Adrenal gland (tissue), 9 donors: ENCODE measurements at regions not wholly inside any gene's neighbourhood (a gene's known extent, or its start where the extent isn't known, plus 50 kb on each side); places are given as distances from the start of the nearest gene placed in this dataset.

Experiments used
- DNase-seq, 7 donors: peaks; one replicate each; pipeline ENCODE4 v3.0.0-alpha.2; 2019 to 2020
- H3K27ac ChIP-seq, 5 donors: fragments of 200-600 bp; sonication (generic) in 4 of 5; 1 replicate in 3 of 5; 2 replicates in 2 of 5; pipeline versions ENCODE4 v1.5.1 to v1.8.0; 2016 to 2020; ENCODE audit warnings: mild to moderate bottlenecking in 1 of 5
- H3K27me3 ChIP-seq: fragments of 200-600 bp; 2 replicates; pipeline ENCODE4 v1.8.0; 2021
- H3K36me3 ChIP-seq, 2 donors: fragments of 200-600 bp; replicated peaks in 1 of 2; 1 replicate in 1 of 2; 2 replicates in 1 of 2; pipeline versions ENCODE4 v1.5.1 to v1.8.0; 2018 to 2022
- H3K4me1 ChIP-seq, 2 donors: fragments of 200-600 bp; replicated peaks in 1 of 2; 1 replicate in 1 of 2; 2 replicates in 1 of 2; pipeline versions ENCODE4 v1.5.1 to v1.8.0; 2018 to 2021
- H3K4me3 ChIP-seq, 4 donors: fragments of 200-600 bp; sonication (generic) in 3 of 4; one replicate each; pipeline ENCODE4 v1.5.1; 2016 to 2018
- H3K9me3 ChIP-seq, 3 donors: fragments of 200-600 bp; sonication (generic) in 1 of 3; replicated peaks in 1 of 3; 1 replicate in 2 of 3; 2 replicates in 1 of 3; pipeline versions ENCODE4 v1.5.1 to v1.8.0; 2016 to 2021
- CTCF ChIP-seq, 6 experiments: fragments of 450-650 bp in 4 of 6; fragments of 200-600 bp in 2 of 6; sonication (generic) in 1 of 6; IDR thresholded peaks; 1 replicate in 5 of 6; 2 replicates in 1 of 6; pipeline versions ENCODE4 v1.5.1 to v1.8.0; 2016 to 2021; ENCODE audit warnings: antibody characterized with exemption in 6 of 6, mild to moderate bottlenecking in 2 of 6, moderate library complexity in 1 of 6
- POLR2A ChIP-seq, 2 donors: fragments of 450-650 bp; IDR thresholded peaks; one replicate each; pipeline ENCODE4 v1.6.1; 2017; ENCODE audit warnings: antibody characterized with exemption in 2 of 2, mild to moderate bottlenecking in 2 of 2, moderate library complexity in 1 of 2
- WGBS, 4 donors: extraction: QIAGEN DNeasy Blood & Tissue Kit in 2 of 4; methylation state at CpG; one replicate each; pipeline versions ENCODE4 v1.1.5 to v1.1.7; 2013 to 2017; 5-methylcytosine and 5-hydroxymethylcytosine counted together
- intact Hi-C, 2 donors: fragments of 100-400 bp; cut with DNase I; formaldehyde crosslinking; loops; one replicate each; pipeline versions ENCODE4 v1.14.1 to v1.15.0; 2022 to 2023
- donor health status: healthy with polysubstance abuse.
- donor health status: Bipolar disorder and iron deficiency.
- donor health status: DM: yes; HTN: yes; CAD: no.
- donor health status: DM: no; HTN: no; CAD: no.
- donor health status: DM: no; HTN: no; CAD: no.

GRCh38 chr6:96381246-96381645, 140.4 kb upstream of the UFL1 start:
- Histone ChIP-seq H3K4me1 (no peaks in the 10 kb centered on the region), H3K27me3 (no peaks in the 10 kb centered on the region), H3K36me3 (no peaks in the 10 kb centered on the region), H3K4me3 (no peak overlapping the region), H3K9me3 (no peaks in the 10 kb centered on the region), H3K27ac (no peak overlapping the region)
- WGBS, 4 donors, result 46 to 55% (median 49%) methylated on average over 1 of the region's 1 CpG
- intact Hi-C loops, result no loop called here
- DNase-seq, result no peak
- TF ChIP-seq CTCF (IDR thresholded peaks at IDR 0.05), result no peak
- TF ChIP-seq POLR2A (IDR thresholded peaks at IDR 0.05), result no peak

GRCh38 chr6:96391776-96392360, 129.7 kb upstream of the UFL1 start:
- TF ChIP-seq POLR2A (IDR thresholded peaks at IDR 0.05), result no peak
- TF ChIP-seq CTCF (IDR thresholded peaks at IDR 0.05), result no peak
- peak in 6 of 7 donors; percentile 13 to 63 (median 32) for DNase-seq
- H3K4me3 ChIP-seq, result no peak overlapping the region
- intact Hi-C loops, result no loop called here
- no peaks in the 10 kb centered on the region for H3K9me3 ChIP-seq
- H3K36me3 ChIP-seq, result no peaks in the 10 kb centered on the region
- no peaks in the 10 kb centered on the region for H3K27me3 ChIP-seq
- WGBS, 4 donors, result 3 to 5% (median 4%) methylated on average over 9 of the region's 9 CpGs
- no peaks in the 10 kb centered on the region for H3K4me1 ChIP-seq
- H3K27ac ChIP-seq, result no peak overlapping the region

- Histone ChIP-seq H3K27ac (no peak overlapping the region), H3K9me3 (no peaks in the 10 kb centered on the region), H3K27me3 (no peaks in the 10 kb centered on the region), H3K36me3 (no peaks in the 10 kb centered on the region), H3K4me1 (no peaks in the 10 kb centered on the region), H3K4me3 (no peak overlapping the region)
- intact Hi-C loops, result no loop called here
- DNase-seq, result peak in 5 of 7 donors; percentile 10 to 52 (median 21)
- WGBS, 4 donors, result 31 to 46% (median 39%) methylated on average over 2 to 3 of the region's 3 CpGs
- TF ChIP-seq CTCF (IDR thresholded peaks at IDR 0.05) (peak; percentile 31 to 57 (median 50)), POLR2A (IDR thresholded peaks at IDR 0.05) (no peak)
Observed at GRCh38 chr6:96394727-96395126, 126.9 kb upstream of the UFL1 start.

- Histone ChIP-seq H3K4me1 (no peaks in the 10 kb centered on the region), H3K36me3 (no peaks in the 10 kb centered on the region), H3K27ac (no peak overlapping the region), H3K4me3 (no peak overlapping the region), H3K27me3 (no peaks in the 10 kb centered on the region), H3K9me3 (no peaks in the 10 kb centered on the region)
- intact Hi-C loops, result no loop called here
- 73 to 88% (median 86%) methylated on average over 1 of the region's 1 CpG for WGBS, 4 donors
- DNase-seq, result no peak
- TF ChIP-seq POLR2A (IDR thresholded peaks at IDR 0.05), result no peak
- no peak for TF ChIP-seq CTCF (IDR thresholded peaks at IDR 0.05)
Observed at GRCh38 chr6:96410467-96410866, 111.1 kb upstream of the UFL1 start.
